ENCODE measurements at regions not wholly inside any gene's neighbourhood (a gene's known extent, or its start where the extent isn't known, plus 50 kb on each side); places are given as distances from the start of the nearest gene placed in this dataset.

- H3K4me2 ChIP-seq (ENCODE audit: control insufficient read depth, insufficient read depth) = no peak overlapping the region
- H3K9me3 ChIP-seq (replicated peaks; ENCODE audit: control insufficient read depth, insufficient read depth, low read length) = no peaks in the 10 kb centered on the region
- H3K36me3 ChIP-seq (ENCODE audit: control insufficient read depth in 2 of 2, insufficient read depth in 2 of 2, low read length in 1 of 2) = no peaks in the 10 kb centered on the region
- ChIA-PET RAD21 (ENCODE audit: unreplicated experiment) (no interaction called here), SMC1A (ENCODE audit: uncharacterized antibody, unreplicated experiment) (no interaction called here), CTCF (no interaction called here), POLR2A (no interaction called here)
- no peak overlapping the region for H3K9ac ChIP-seq (ENCODE audit: control insufficient read depth, insufficient read depth, low read length)
- no peaks in the 10 kb centered on the region for H4K20me1 ChIP-seq (ENCODE audit: control insufficient read depth, insufficient read depth)
- no peaks in the 10 kb centered on the region for H3K4me1 ChIP-seq (ENCODE audit: control insufficient read depth, insufficient read depth, low read length)
- no peaks in the 10 kb centered on the region for H3K27me3 ChIP-seq (replicated peaks in 1 of 2; ENCODE audit: control insufficient read depth in 2 of 2, insufficient read depth in 2 of 2, low read length in 1 of 2)
- in situ Hi-C loops (cut with MboI) = no loop called here
- DNase-seq (ENCODE audit: low read depth, low spot score) = no peak
- H3K79me2 ChIP-seq (ENCODE audit: control insufficient read depth, insufficient read depth, low read length) = no peaks in the 10 kb centered on the region
- no peak overlapping the region for H3K4me3 ChIP-seq
- WGBS (ENCODE audit: insufficient coverage, insufficient replicate concordance, low lambda C conversion rate, missing lambda C conversion rate) = 84% methylated on average over 2 of the region's 2 CpGs
- no TSS peak for BruUV-seq (replicated peaks)
- no peak for ATAC-seq
- H2AFZ ChIP-seq (ENCODE audit: control insufficient read depth, low read depth, low read length) = no peak overlapping the region
- intact Hi-C loops (cut with micrococcal nuclease; ENCODE audit: unreplicated experiment) = no loop called here
- FAIRE-seq = no peak
- no peak overlapping the region for H3K27ac ChIP-seq (ENCODE audit: control insufficient read depth, insufficient read depth)
- TF ChIP-seq SMARCA5 (IDR thresholded peaks at IDR 0.05) (no peak), ZNF24 (IDR thresholded peaks at IDR 0.05) (no peak), BCL11A (IDR thresholded peaks at IDR 0.05; ENCODE audit: low read depth, low read length) (no peak), RELA (IDR thresholded peaks at IDR 0.05; ENCODE audit: borderline replicate concordance, partially characterized antibody) (no peak), IRF5 (IDR thresholded peaks at IDR 0.05; ENCODE audit: borderline replicate concordance) (no peak), ZBTB33 (IDR thresholded peaks at IDR 0.05) (no peak), CTCF (IDR thresholded peaks at IDR 0.05 in 2 of 3, conservative IDR thresholded peaks at IDR 0.05 in 1 of 3; ENCODE audit: control insufficient read depth in 2 of 3, extremely low read depth in 1 of 3, insufficient read depth in 1 of 3, low read depth in 3 of 3, low read length in 3 of 3) (no peak), CHD4 (IDR thresholded peaks at IDR 0.05) (no peak), MTA2 (IDR thresholded peaks at IDR 0.05; ENCODE audit: low read depth) (no peak)
These were observed 622.3 kb downstream of the SMARCA1 start for GRCh38 chrX:128901018-128901417.
